ENCODE measurements at regions not wholly inside any gene's neighbourhood (a gene's known extent, or its start where the extent isn't known, plus 50 kb on each side); places are given as distances from the start of the nearest gene placed in this dataset.
"Not testable (repeated sequence)": the region's sequence is repeated elsewhere in the genome, so short reads cannot be mapped to it uniquely, and the experiment has no call there.

- DNase-seq (ENCODE audit: low read depth in 2 of 3, low spot score in 2 of 3), result no peak
Observed at GRCh38 chr6:131424475-131424874, 148.6 kb upstream of the ARG1 start.

- DNase-seq (ENCODE audit: low read depth in 2 of 3, low spot score in 2 of 3), result no peak
Observed at GRCh38 chr6:131427434-131428058, 145.5 kb upstream of the ARG1 start.

GRCh38 chr6:131430531-131430930 is 142.5 kb upstream of the ARG1 start:
- DNase-seq (ENCODE audit: low read depth in 2 of 3, low spot score in 2 of 3), result no peak

- no peak for DNase-seq (ENCODE audit: low read depth in 2 of 3, low spot score in 2 of 3)
Observed at GRCh38 chr6:131431718-131432117, 141.3 kb upstream of the ARG1 start.

- no peak for DNase-seq (ENCODE audit: low read depth in 2 of 3, low spot score in 2 of 3)
Observed at GRCh38 chr6:131433927-131434326, 139.1 kb upstream of the ARG1 start.

GRCh38 chr6:131436358-131436757 is 136.7 kb upstream of the ARG1 start:
- no peak for DNase-seq (ENCODE audit: low read depth in 2 of 3, low spot score in 2 of 3)

- DNase-seq (ENCODE audit: low read depth in 2 of 3, low spot score in 2 of 3), result no peak
Observed at GRCh38 chr6:131443014-131443413, 130.0 kb upstream of the ARG1 start.

- peak in 2 of 3 experiments; percentile 10 to 11 for DNase-seq (ENCODE audit: low read depth in 2 of 3, low spot score in 2 of 3)
Observed at GRCh38 chr6:131443514-131443913, 129.5 kb upstream of the ARG1 start.

GRCh38 chr6:131445356-131445755 is 127.7 kb upstream of the ARG1 start:
- DNase-seq (ENCODE audit: low read depth in 2 of 3, low spot score in 2 of 3), result not testable (repeated sequence)

- DNase-seq (ENCODE audit: low read depth in 2 of 3, low spot score in 2 of 3), result no peak
Observed at GRCh38 chr6:131450861-131451260, 122.2 kb upstream of the ARG1 start.

- DNase-seq (ENCODE audit: low read depth in 2 of 3, low spot score in 2 of 3), result no peak
Observed at GRCh38 chr6:131451321-131452144, 121.5 kb upstream of the ARG1 start.

GRCh38 chr6:131453803-131454202 is 119.2 kb upstream of the ARG1 start:
- no peak for DNase-seq (ENCODE audit: low read depth in 2 of 3, low spot score in 2 of 3)

- DNase-seq (ENCODE audit: low read depth in 2 of 3, low spot score in 2 of 3), result no peak
Observed at GRCh38 chr6:131456565-131456964, 116.5 kb upstream of the ARG1 start.

GRCh38 chr6:131459005-131459404 is 114.0 kb upstream of the ARG1 start:
- DNase-seq (ENCODE audit: low read depth in 2 of 3, low spot score in 2 of 3), result no peak

- no peak for DNase-seq (ENCODE audit: low read depth in 2 of 3, low spot score in 2 of 3)
Observed at GRCh38 chr6:131460614-131461000, 112.4 kb upstream of the ARG1 start.

GRCh38 chr6:131469130-131469529 is 103.9 kb upstream of the ARG1 start:
- no peak for DNase-seq (ENCODE audit: low read depth in 2 of 3, low spot score in 2 of 3)

- no peak for DNase-seq (ENCODE audit: low read depth in 2 of 3, low spot score in 2 of 3)
Observed at GRCh38 chr6:131470534-131470933, 102.5 kb upstream of the ARG1 start.

GRCh38 chr6:131471331-131471730 is 101.7 kb upstream of the ARG1 start:
- DNase-seq (ENCODE audit: low read depth in 2 of 3, low spot score in 2 of 3), result no peak

GRCh38 chr6:131473303-131473702 is 99.7 kb upstream of the ARG1 start:
- DNase-seq (ENCODE audit: low read depth in 2 of 3, low spot score in 2 of 3), result not testable (repeated sequence)

- no peak for DNase-seq (ENCODE audit: low read depth in 2 of 3, low spot score in 2 of 3)
Observed at GRCh38 chr6:131476362-131476761, 96.7 kb upstream of the ARG1 start.

GRCh38 chr6:131478740-131479211 is 94.2 kb upstream of the ARG1 start:
- not testable (repeated sequence) for DNase-seq (ENCODE audit: low read depth in 2 of 3, low spot score in 2 of 3)

GRCh38 chr6:131486608-131487007 is 86.4 kb upstream of the ARG1 start:
- DNase-seq (ENCODE audit: low read depth in 2 of 3, low spot score in 2 of 3), result no peak

- no peak for DNase-seq (ENCODE audit: low read depth in 2 of 3, low spot score in 2 of 3)
Observed at GRCh38 chr6:131488780-131489179, 84.2 kb upstream of the ARG1 start.

Measured in activated CD8-positive, alpha-beta memory T cell treated with anti-CD3 and anti-CD28 coated beads for 48 hours (primary cell).